ENCODE measurements at regions not wholly inside any gene's neighbourhood (a gene's known extent, or its start where the extent isn't known, plus 50 kb on each side); places are given as distances from the start of the nearest gene placed in this dataset.

GRCh38 chr9:113776194-113776593 is 99.9 kb upstream of the ZNF618 start:
- WGBS (ENCODE audit: extremely low coverage, insufficient coverage, insufficient read length) = no CpG with 5 or more reads among the region's 3 CpGs
- H2AFZ ChIP-seq (ENCODE audit: insufficient read depth, low read length, poor library complexity) = no peak overlapping the region
- H4K12ac ChIP-seq (ENCODE audit: low read depth, low read length) = no peak overlapping the region
- H2BK5ac ChIP-seq (ENCODE audit: low read depth, low read length, poor library complexity) = no peak overlapping the region
- H3K79me1 ChIP-seq (ENCODE audit: low read length) = no peaks in the 10 kb centered on the region
- H3K9ac ChIP-seq (ENCODE audit: low read length) = no peak overlapping the region
- H3K4ac ChIP-seq (ENCODE audit: low read depth, low read length) = no peak overlapping the region
- H2AK5ac ChIP-seq (ENCODE audit: low read length) = no peak overlapping the region
- no peak overlapping the region for H2BK12ac ChIP-seq (ENCODE audit: low read length)
- H3K9me3 ChIP-seq (ENCODE audit: insufficient read depth, low read depth, low read length) = peaks cover 1% of the 10 kb centered on the region
- no peak overlapping the region for H4K8ac ChIP-seq (ENCODE audit: low read depth, low read length)
- no peak for DNase-seq
- no peaks in the 10 kb centered on the region for H3K27me3 ChIP-seq (ENCODE audit: insufficient read depth, low read length)
- no peak overlapping the region for H3K18ac ChIP-seq (ENCODE audit: low read length)
- no peak overlapping the region for H3K4me3 ChIP-seq (ENCODE audit: low read depth, low read length)
- no peak overlapping the region for H3K4me2 ChIP-seq (ENCODE audit: low read length)
- no peak overlapping the region for H3K27ac ChIP-seq (ENCODE audit: low read depth, low read length)
- H3K79me2 ChIP-seq (ENCODE audit: control insufficient read depth, insufficient read depth, low read length, poor library complexity) = no peaks in the 10 kb centered on the region
- H3K36me3 ChIP-seq (ENCODE audit: control insufficient read depth in 1 of 2, insufficient read depth in 2 of 2, low read length in 2 of 2) = no peaks in the 10 kb centered on the region
- no peak overlapping the region for H4K91ac ChIP-seq (ENCODE audit: low read depth, low read length)
- H3K14ac ChIP-seq (ENCODE audit: low read length) = no peak overlapping the region
- no peaks in the 10 kb centered on the region for H3K4me1 ChIP-seq (ENCODE audit: control insufficient read depth in 1 of 2, insufficient read depth in 2 of 2, low read length in 2 of 2)
- H3K23ac ChIP-seq (ENCODE audit: low read length) = no peak overlapping the region
- no peak overlapping the region for H2BK120ac ChIP-seq (ENCODE audit: insufficient read depth, low read length, poor library complexity)

DNA sequence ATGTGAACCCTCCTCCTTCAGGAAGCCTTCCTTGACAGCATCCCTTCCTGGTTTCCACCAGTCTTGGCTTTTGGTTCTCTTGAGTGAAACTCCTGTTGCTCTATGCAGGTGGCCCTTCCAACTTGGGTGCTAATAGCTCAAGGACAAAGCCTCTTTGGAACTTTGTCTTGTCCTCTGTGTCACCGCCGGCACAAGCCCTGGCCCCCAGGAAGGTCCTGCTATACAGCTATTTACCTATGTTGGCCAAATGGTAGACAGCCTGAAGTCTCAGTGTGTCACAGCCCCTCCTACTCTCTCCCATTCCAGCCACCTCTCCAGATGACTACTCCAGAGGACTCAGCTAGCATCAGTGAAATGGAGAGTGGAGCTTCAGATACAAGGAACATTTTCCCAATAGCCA is 94.7 kb upstream of the ZNF618 start:
- WGBS (ENCODE audit: extremely low coverage, insufficient coverage, insufficient read length) = no CpG with 5 or more reads among the region's 2 CpGs
- no peaks in the 10 kb centered on the region for H3K79me2 ChIP-seq (ENCODE audit: control insufficient read depth, insufficient read depth, low read length, poor library complexity)
- H3K4me1 ChIP-seq (ENCODE audit: control insufficient read depth in 1 of 2, insufficient read depth in 2 of 2, low read length in 2 of 2) = no peaks in the 10 kb centered on the region
- no peak overlapping the region for H2BK120ac ChIP-seq (ENCODE audit: insufficient read depth, low read length, poor library complexity)
- H3K4me3 ChIP-seq (ENCODE audit: low read depth, low read length) = no peak overlapping the region
- no peak overlapping the region for H3K18ac ChIP-seq (ENCODE audit: low read length)
- H3K27ac ChIP-seq (ENCODE audit: low read depth, low read length) = no peak overlapping the region
- DNase-seq = no peak
- H4K12ac ChIP-seq (ENCODE audit: low read depth, low read length) = no peak overlapping the region
- no peak overlapping the region for H2AK5ac ChIP-seq (ENCODE audit: low read length)
- H3K9me3 ChIP-seq (ENCODE audit: insufficient read depth, low read depth, low read length) = no peaks in the 10 kb centered on the region
- no peak overlapping the region for H2AFZ ChIP-seq (ENCODE audit: insufficient read depth, low read length, poor library complexity)
- H3K23ac ChIP-seq (ENCODE audit: low read length) = no peak overlapping the region
- H3K4ac ChIP-seq (ENCODE audit: low read depth, low read length) = no peak overlapping the region
- H3K4me2 ChIP-seq (ENCODE audit: low read length) = no peak overlapping the region
- no peak overlapping the region for H3K14ac ChIP-seq (ENCODE audit: low read length)
- H4K8ac ChIP-seq (ENCODE audit: low read depth, low read length) = no peak overlapping the region
- H3K9ac ChIP-seq (ENCODE audit: low read length) = no peak overlapping the region
- no peaks in the 10 kb centered on the region for H3K79me1 ChIP-seq (ENCODE audit: low read length)
- no peak overlapping the region for H2BK5ac ChIP-seq (ENCODE audit: low read depth, low read length, poor library complexity)
- H2BK12ac ChIP-seq (ENCODE audit: low read length) = no peak overlapping the region
- no peaks in the 10 kb centered on the region for H3K27me3 ChIP-seq (ENCODE audit: insufficient read depth, low read length)
- H4K91ac ChIP-seq (ENCODE audit: low read depth, low read length) = no peak overlapping the region
- H3K36me3 ChIP-seq (ENCODE audit: control insufficient read depth in 1 of 2, insufficient read depth in 2 of 2, low read length in 2 of 2) = no peaks in the 10 kb centered on the region

DNA sequence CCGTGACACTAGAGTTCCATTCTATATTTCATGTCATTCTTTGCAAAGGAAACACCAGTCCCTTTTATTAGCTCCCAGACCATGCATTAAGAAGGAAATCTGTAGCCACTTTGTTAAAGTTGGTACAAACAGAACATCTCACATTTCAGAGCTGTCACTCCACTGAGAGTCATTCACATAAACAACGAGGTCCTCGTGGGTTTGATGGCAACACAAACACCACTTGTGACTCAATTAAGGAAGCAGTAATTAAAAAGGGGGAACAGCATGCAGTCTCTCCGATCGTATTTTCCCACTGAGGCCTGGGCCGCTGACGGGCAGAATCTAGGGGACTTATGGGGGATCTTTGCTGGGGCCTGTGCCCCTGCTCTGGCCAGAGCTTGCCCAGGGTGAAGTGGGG is 94.2 kb upstream of the ZNF618 start:
- Histone ChIP-seq H2AFZ (ENCODE audit: insufficient read depth, low read length, poor library complexity) (no peak overlapping the region), H4K8ac (ENCODE audit: low read depth, low read length) (no peak overlapping the region), H2BK120ac (ENCODE audit: insufficient read depth, low read length, poor library complexity) (no peak overlapping the region), H2AK5ac (ENCODE audit: low read length) (no peak overlapping the region), H2BK12ac (ENCODE audit: low read length) (no peak overlapping the region), H3K4me3 (ENCODE audit: low read depth, low read length) (no peak overlapping the region), H4K12ac (ENCODE audit: low read depth, low read length) (no peak overlapping the region), H2BK5ac (ENCODE audit: low read depth, low read length, poor library complexity) (no peak overlapping the region), H3K9me3 (ENCODE audit: insufficient read depth, low read depth, low read length) (no peaks in the 10 kb centered on the region), H3K4me2 (ENCODE audit: low read length) (no peak overlapping the region), H3K14ac (ENCODE audit: low read length) (no peak overlapping the region), H3K23ac (ENCODE audit: low read length) (no peak overlapping the region), H3K9ac (ENCODE audit: low read length) (no peak overlapping the region), H3K79me1 (ENCODE audit: low read length) (no peaks in the 10 kb centered on the region), H3K36me3 (ENCODE audit: control insufficient read depth in 1 of 2, insufficient read depth in 2 of 2, low read length in 2 of 2) (no peaks in the 10 kb centered on the region), H4K91ac (ENCODE audit: low read depth, low read length) (no peak overlapping the region), H3K4me1 (ENCODE audit: control insufficient read depth in 1 of 2, insufficient read depth in 2 of 2, low read length in 2 of 2) (no peaks in the 10 kb centered on the region), H3K27me3 (ENCODE audit: insufficient read depth, low read length) (no peaks in the 10 kb centered on the region), H3K18ac (ENCODE audit: low read length) (no peak overlapping the region), H3K4ac (ENCODE audit: low read depth, low read length) (no peak overlapping the region), H3K27ac (ENCODE audit: low read depth, low read length) (no peak overlapping the region), H3K79me2 (ENCODE audit: control insufficient read depth, insufficient read depth, low read length, poor library complexity) (no peaks in the 10 kb centered on the region)
- no peak for DNase-seq
- no CpG with 5 or more reads among the region's 7 CpGs for WGBS (ENCODE audit: extremely low coverage, insufficient coverage, insufficient read length)

- H3K14ac ChIP-seq (ENCODE audit: low read length) = no peak overlapping the region
- no peak overlapping the region for H3K4me2 ChIP-seq (ENCODE audit: low read length)
- H2AK5ac ChIP-seq (ENCODE audit: low read length) = no peak overlapping the region
- no peak overlapping the region for H2BK5ac ChIP-seq (ENCODE audit: low read depth, low read length, poor library complexity)
- no peak overlapping the region for H3K9ac ChIP-seq (ENCODE audit: low read length)
- no peak overlapping the region for H4K91ac ChIP-seq (ENCODE audit: low read depth, low read length)
- no peaks in the 10 kb centered on the region for H3K27me3 ChIP-seq (ENCODE audit: insufficient read depth, low read length)
- no peak overlapping the region for H4K12ac ChIP-seq (ENCODE audit: low read depth, low read length)
- WGBS (ENCODE audit: extremely low coverage, insufficient coverage, insufficient read length) = no CpG with 5 or more reads among the region's 2 CpGs
- no peaks in the 10 kb centered on the region for H3K79me1 ChIP-seq (ENCODE audit: low read length)
- H2AFZ ChIP-seq (ENCODE audit: insufficient read depth, low read length, poor library complexity) = no peak overlapping the region
- H3K4ac ChIP-seq (ENCODE audit: low read depth, low read length) = no peak overlapping the region
- H3K27ac ChIP-seq (ENCODE audit: low read depth, low read length) = no peak overlapping the region
- no peaks in the 10 kb centered on the region for H3K36me3 ChIP-seq (ENCODE audit: control insufficient read depth in 1 of 2, insufficient read depth in 2 of 2, low read length in 2 of 2)
- no peak overlapping the region for H3K4me3 ChIP-seq (ENCODE audit: low read depth, low read length)
- H3K9me3 ChIP-seq (ENCODE audit: insufficient read depth, low read depth, low read length) = no peaks in the 10 kb centered on the region
- no peak for DNase-seq
- no peaks in the 10 kb centered on the region for H3K4me1 ChIP-seq (ENCODE audit: control insufficient read depth in 1 of 2, insufficient read depth in 2 of 2, low read length in 2 of 2)
- H3K79me2 ChIP-seq (ENCODE audit: control insufficient read depth, insufficient read depth, low read length, poor library complexity) = no peaks in the 10 kb centered on the region
- no peak overlapping the region for H3K18ac ChIP-seq (ENCODE audit: low read length)
- no peak overlapping the region for H2BK12ac ChIP-seq (ENCODE audit: low read length)
- H3K23ac ChIP-seq (ENCODE audit: low read length) = no peak overlapping the region
- no peak overlapping the region for H4K8ac ChIP-seq (ENCODE audit: low read depth, low read length)
- no peak overlapping the region for H2BK120ac ChIP-seq (ENCODE audit: insufficient read depth, low read length, poor library complexity)
These were observed 92.6 kb upstream of the ZNF618 start for GRCh38 chr9:113783475-113783874.
